Stimulated activated CD4-positive, alpha-beta T cell treated with anti-CD3 and anti-CD28 coated beads, Interleukin-15, amount 100 ng/mL, for 24 hours (primary cell): ENCODE measurements at regions not wholly inside any gene's neighbourhood (a gene's known extent, or its start where the extent isn't known, plus 50 kb on each side); places are given as distances from the start of the nearest gene placed in this dataset.
"Not testable (repeated sequence)": the region's sequence is repeated elsewhere in the genome, so short reads cannot be mapped to it uniquely, and the experiment has no call there.

Source experiments
- DNase-seq: peaks from one replicate; pipeline ENCODE4 v3.0.0-alpha.2; 2020

DNA sequence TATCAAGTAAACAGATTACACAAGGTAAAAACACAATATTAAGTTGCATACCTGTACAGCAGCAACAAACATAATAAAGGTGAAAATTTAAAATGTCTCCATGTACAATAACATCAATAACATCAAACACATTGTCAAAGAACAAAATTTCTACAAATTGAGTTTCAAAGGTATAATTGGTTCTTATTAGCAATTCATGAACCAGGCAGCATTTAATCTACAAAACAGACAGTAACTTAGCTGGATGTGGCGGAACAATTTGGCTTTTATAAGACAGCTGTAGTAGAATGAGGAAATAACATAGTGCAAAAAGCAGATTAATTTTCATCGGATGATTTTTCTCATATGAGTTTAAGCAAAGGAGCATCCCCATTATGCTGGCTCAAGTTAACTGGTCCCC lies 1176.8 kb downstream of the EFNA5 start:
- DNase-seq, result no peak

DNA sequence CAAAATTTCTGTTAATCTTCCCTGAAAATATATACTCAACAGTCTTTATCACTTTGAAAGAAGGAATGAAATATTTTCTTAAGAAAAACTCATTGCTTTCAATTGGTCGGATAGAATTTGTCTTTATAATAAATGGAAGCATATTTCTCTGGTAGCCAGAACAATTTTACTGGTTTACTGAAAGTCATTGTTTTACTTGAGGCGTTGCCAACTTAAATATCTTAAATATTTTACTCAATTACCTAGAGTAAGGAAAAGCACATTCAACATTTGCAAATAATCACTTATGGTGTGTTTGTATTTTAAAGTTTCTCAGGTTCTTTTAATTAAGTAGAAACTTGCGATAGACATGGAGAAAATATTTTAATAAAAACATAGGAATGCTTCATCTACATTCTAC lies 1181.7 kb downstream of the EFNA5 start:
- no peak for DNase-seq

DNA sequence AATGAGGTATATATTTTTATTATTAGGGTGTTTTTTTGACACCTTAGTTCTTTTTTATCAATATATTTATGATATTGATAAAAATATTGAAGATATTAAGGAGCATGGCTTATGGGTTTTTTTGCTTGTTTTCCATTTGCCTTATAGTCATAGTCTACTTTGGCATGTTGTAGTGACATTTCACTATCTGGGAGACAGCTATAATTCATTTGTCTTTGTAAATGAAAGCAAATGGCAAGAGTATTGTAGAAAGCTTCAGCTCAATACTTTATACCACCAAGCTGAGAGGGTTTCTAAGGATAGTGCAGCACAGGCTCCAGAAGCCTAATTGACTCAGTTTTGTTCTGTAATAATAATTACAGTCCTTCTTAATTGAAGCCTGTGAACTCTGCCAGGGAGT lies 1182.3 kb downstream of the EFNA5 start:
- DNase-seq, result no peak

- DNase-seq, result no peak
Measured at GRCh38 chr5:106481374-106481773, 1189.4 kb downstream of the EFNA5 start.

GRCh38 chr5:106476630-106477029 lies 1194.1 kb downstream of the EFNA5 start:
- no peak for DNase-seq

DNA sequence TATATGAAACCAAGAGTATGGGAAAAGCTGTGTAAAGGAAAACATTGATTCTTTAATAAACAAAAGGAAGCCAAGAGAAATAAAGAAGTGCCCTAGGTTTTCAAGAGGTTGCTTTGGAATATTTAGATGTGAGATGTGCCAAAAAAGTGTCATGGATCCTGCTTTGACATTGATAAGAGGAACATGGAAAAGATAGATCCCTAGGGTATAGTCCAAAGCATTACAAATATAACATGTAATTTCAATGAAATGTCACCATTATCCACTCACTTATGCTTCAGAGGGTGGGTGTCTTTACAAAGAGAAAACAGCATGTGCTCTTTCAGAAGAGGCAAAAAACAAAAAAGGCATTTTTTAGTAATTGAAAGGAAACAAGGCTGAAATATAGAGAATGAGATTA lies 1196.7 kb downstream of the EFNA5 start:
- no peak for DNase-seq

GRCh38 chr5:106459541-106459940 lies 1211.2 kb downstream of the EFNA5 start:
- no peak for DNase-seq

DNA sequence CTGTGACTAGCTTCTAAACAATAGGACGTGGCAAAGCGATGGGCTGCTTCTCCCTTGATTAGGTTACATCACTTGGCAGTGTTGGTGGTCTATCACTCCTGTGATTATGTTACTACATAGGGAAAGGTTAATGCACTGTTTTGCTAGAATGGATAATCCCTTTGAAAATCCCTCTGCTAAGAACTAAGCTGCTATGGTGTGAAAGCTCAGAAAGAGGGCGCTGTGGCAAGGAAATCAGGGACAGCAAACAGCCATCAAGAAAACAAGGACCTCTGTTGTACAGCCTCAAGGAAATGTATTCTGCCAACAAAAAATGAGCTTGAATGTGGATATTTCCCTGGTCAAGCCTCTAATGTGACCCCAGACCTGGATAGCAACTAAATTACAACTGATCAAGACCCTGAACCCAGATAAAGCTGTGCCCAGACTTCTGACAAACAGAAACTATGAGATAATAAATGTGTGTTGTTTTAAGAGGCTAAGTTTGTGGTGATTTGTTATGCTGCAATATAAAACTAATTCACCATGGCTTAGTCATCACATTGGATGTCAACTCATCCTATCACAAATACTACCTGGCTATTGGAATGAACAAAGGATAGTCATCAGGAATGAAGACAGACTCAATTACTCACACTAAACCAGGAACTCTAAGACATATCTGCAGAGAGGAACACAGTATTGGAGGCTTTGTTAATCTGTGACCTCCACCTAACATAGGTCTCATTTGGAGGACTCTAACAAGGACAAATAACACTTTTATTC lies 1215.9 kb downstream of the EFNA5 start:
- DNase-seq, result no peak

- DNase-seq, result no peak
Measured at GRCh38 chr5:106454050-106454449, 1216.7 kb downstream of the EFNA5 start.

DNA sequence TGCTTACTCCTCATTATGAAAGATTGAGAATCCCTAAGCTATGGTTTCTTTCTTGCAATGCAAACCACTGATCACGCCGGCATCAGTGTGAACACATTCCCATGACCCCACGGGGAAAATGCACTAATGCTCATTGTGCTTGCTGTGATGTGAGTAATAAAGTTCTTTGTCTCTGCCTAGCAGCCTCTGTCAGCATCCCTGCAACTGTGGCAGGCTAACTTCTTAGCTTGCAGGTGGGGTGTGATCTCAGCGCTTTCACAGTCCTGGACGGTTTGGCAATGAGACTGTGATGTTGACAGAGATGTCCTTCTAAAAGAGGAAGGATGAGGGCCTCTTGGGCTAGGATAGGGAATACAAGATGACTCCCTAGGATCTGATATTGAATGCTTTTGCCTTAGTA lies 1218.7 kb downstream of the EFNA5 start:
- no peak for DNase-seq

DNA sequence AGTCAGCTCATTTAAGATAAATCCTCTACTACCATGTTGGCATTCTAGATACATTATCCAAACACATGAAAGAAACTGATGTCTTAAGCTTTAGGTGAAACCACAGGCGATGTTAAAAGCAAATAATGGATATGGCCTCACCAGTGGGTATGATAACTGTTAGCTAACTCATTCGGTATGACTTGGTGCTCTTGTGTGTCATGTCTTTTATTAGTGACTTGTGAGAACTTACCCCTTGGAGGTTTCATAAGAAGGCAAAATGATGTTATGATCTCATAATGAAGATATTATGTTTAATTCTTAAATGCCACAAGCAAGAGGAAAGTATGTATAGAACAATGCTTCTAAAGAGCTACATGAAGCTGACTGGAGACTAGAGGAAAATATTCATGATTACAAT lies 1227.0 kb downstream of the EFNA5 start:
- no peak for DNase-seq

DNA sequence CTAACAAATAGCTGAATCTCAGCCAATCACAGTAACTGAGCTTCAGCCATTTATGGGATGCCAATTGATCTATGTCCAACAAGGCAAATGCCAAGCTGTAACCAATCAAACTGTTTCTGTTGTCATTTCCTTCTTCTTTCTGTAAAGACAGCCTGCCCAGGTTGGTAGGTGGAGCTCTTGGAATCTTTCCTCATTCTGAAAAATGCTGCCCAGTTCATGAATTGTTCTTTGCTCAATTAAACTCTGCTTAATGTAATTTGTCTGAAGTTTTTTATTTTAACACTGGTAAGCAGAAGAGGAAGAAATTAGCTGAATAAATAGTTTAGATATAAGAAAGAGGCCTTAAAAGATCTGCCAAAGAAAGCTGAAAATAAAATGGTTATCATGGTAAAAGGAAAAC lies 1235.6 kb downstream of the EFNA5 start:
- DNase-seq, result no peak

GRCh38 chr5:106430733-106431132 lies 1240.0 kb downstream of the EFNA5 start:
- DNase-seq, result not testable (repeated sequence)

- DNase-seq, result no peak
Measured at GRCh38 chr5:106423109-106423897, 1247.4 kb downstream of the EFNA5 start.

DNA sequence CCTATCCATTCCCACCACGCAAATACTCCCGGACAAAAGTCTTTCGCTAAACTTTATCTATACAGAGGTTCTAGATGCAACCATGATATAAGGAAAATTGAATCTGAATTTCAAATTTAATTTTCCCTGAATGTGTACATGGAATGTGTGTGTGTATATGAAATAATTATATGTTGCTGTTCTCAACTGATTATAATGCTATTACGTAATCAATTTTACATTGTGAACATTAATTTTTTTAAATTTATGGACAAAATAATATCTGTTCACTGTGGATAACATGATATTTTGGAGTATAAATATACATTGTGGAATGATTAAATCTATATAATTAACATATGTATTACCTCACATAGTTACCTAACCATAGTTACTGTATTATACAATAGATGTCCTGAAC lies 1250.6 kb downstream of the EFNA5 start:
- no peak for DNase-seq

DNA sequence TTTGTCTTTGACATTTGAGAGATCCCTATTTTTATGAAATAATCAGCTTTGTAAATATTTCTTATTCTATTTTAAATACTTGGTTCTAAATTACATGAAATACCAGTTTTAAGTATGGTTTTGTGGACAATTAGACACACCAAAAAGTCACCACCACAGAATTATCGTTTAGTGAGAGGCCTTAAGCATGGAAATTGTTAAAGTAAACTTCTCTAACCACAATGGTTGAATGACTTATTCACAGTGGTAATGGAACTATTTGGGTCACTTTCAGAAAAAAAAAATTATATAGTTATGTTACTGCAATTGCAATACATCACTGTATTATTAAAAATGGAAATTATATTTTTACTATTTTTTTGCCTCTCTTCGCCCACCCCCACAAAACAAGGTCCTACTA lies 1252.5 kb downstream of the EFNA5 start:
- DNase-seq, result no peak

DNA sequence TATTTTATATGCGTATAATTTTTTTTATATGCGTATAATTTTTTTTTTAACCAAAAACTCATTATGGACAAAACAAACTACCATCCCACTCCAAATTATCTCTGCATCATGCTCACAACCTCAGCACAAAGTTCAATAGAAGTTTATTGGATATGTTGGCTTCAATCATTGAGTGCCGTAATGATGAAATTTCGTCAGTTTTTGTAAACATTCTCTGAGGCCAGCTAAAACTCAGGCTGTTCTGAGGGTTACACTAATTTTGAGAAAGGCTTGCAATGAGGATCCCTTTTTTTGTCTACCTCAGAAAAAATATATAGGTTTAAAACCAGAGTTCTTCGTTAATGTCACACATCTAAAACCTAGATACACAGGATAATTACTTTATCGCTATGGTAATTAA lies 1253.2 kb downstream of the EFNA5 start:
- no peak for DNase-seq

DNA sequence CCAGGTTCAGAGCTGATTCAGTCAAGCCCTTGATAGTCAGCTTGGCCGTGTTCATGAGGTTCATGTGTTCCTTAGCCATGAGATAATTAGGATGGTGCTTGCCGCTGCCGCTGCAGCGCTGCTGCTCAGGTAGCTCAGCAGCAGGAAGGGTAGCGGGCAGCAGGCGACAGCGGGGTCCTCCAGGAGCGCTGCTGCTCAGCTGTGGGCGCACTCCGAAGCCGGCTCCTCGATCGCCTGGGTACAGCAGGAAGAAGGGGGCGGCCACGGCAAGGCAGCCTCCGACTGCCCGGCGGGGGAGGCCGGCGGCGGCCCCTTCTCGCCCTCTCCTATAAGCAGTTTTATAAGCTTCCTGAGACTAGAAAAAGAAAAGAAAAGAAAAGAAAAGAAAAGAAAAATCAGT lies 1253.6 kb downstream of the EFNA5 start:
- DNase-seq, result no peak

DNA sequence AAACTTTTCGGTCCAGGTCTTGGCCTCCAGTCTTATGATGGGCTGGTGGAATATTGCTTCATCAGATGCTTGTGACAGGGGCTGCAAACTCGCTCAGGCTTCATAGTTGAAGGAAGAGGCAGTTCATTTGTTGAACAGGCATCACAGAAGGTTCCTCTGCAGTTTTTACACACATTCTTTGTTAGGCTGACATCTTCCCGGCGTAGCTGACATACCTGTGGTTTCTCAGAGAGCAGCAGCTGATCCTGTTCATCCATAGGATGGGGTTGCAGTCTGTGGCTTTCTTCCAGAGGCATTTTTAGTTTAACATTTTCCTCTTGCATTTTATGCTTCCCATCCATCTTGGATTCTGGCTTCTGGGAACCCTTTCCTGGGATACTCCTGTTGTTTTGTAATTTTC lies 1255.2 kb downstream of the EFNA5 start:
- DNase-seq, result no peak

DNA sequence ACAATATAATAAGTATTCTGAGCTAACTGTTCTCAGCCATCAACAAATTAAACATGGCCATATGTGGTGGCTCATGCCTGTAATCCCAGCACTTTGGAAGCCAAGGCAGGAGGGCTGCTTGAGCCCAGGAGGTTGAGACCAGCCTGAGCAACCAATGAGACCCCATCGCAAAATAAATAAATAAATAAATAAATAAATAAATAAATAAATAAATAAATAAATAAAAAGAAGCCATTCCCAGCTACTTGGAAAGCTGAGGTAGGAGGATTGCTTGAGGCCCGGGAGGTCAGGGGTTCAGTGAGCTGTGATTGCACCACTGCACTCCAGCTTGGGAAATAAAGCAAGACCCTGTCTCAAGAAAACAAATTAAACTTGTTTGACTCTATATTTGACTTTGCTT lies 1256.4 kb downstream of the EFNA5 start:
- no peak for DNase-seq

DNA sequence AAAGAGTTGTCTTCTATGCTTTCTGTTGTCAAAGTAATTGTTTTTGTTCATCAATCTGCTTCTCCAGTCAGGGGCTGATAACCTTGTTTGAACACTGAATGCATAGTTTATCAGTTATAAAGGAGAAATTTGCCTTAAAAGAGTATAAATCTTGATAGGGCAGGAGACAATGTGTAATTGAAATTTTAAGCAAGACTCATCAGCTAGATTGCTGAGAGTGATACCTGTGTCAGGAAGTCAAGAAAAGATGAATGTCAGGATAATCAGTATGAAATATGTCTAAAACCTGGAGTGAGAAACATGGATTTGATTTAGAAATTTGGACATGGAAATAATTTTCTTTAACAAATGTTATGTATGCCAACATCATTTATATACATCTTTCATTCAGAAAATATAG lies 1258.1 kb downstream of the EFNA5 start:
- no peak for DNase-seq

DNA sequence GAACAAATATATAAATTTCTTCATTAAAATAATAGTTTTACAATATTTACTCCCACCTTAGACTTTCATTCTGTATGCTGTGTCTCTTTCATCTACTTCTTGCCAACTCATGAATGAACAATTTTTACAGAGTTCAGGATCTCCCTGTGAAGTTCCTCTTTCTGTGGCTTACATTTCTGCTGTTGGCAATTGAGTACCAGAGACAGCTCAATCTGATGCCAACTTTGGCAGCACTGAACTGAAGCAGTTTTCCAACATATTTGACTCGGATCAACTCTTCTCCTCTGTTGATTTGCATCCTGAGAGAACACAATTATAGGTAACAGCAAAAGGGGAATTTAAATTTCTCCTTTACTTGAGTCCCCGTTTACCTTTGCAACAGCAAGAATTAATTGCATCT lies 1262.2 kb downstream of the EFNA5 start:
- no peak for DNase-seq

DNA sequence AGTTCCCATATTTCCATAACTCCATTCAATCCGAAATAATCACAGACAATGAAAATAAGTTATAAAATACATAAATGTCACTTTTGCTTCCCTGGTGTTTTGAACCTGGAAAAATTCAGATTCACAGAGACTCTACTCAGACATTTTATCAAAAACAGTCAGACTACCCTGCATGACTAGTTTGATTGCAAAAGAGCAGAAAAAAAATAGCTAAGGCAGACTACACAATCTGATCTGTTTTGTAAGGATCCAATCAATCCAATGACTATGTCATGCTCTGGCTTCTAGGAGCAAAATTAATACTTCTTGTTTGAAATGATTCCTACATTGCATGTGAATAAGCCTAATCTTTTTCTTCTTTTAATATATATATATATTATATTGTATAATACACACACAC lies 1262.6 kb downstream of the EFNA5 start:
- DNase-seq, result no peak

DNA sequence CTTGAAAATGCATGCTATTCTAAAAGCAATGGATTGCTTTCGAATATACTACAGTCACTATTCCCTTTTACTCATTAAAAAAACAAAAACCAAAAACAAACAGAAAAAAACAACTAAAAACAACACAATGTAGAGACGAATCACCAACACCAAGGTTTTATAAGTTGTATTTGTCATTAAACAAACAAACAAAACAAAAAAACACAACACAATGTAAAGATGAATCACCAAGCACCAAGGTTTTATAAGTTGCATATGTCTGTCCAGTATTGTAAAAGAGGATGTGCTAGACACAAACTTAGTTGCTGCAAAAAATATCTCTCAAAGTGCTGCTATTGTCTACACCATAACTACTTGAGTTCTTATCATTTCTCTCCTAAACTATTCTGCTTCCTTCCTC lies 1269.2 kb downstream of the EFNA5 start:
- DNase-seq, result no peak

DNA sequence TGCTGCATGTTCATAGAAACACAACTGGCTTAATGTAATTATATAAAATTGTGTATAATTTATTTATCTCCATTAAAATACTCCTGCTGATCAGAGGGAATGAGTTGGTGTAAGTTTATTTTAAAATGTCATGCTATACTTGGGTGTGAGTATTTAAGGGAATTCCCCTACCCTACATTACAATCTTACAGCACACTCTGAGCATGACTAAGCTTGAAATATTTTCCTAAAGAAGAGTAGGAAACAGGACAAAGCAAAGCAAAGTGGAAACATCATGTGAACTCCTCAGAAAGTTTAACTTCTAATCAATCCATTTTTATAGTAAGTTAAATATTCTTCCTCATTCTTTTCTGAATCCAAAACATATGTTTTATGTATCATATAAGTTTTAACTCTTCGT lies 1271.3 kb downstream of the EFNA5 start:
- no peak for DNase-seq
